HL-60 (cell line): ENCODE measurements at regions not wholly inside any gene's neighbourhood (a gene's known extent, or its start where the extent isn't known, plus 50 kb on each side); places are given as distances from the start of the nearest gene placed in this dataset.

Experiments
- CTCF ChIP-seq: IDR thresholded peaks from one replicate; pipeline ENCODE4 v1.5.1; 2011; ENCODE audit warnings: low read length, control low read depth, inconsistent platforms; ENCODE audit not compliant: insufficient read depth
- POLR2AphosphoS5 ChIP-seq: IDR thresholded peaks from 2 replicates; pipeline ENCODE4 v1.6.1; 2012; ENCODE audit warnings: low read depth
- REST ChIP-seq: IDR thresholded peaks from 2 replicates; pipeline ENCODE4 v1.6.1; 2012; ENCODE audit warnings: low read depth; ENCODE audit not compliant: insufficient replicate concordance

GRCh38 chr5:2130361-2130760, 247.6 kb upstream of the IRX4 start:
- TF ChIP-seq CTCF, result no peak
- no peak for TF ChIP-seq POLR2AphosphoS5
- TF ChIP-seq REST, result no peak
